HCT116 (cell line): ENCODE measurements at regions not wholly inside any gene's neighbourhood (a gene's known extent, or its start where the extent isn't known, plus 50 kb on each side); places are given as distances from the start of the nearest gene placed in this dataset.

Experiments used
- ATAC-seq: fragments of 200-7000 bp; cut with Tn5 transposase; 2 replicates; pipeline ENCODE4 v1.9.1; 2020; ENCODE audit warnings: mild to moderate bottlenecking, moderate library complexity
- BruUV-seq: library from RNA; stranded (reverse); fragments of 400-500 nt; replicated peaks from 2 replicates; lab custom pipeline; 2021; lab: Mats Ljungman, UMichigan
- CTCF ChIA-PET: fragments of 300-600 bp; sonication (Branson Sonifier 250); formaldehyde crosslinking; loops from one replicate; lab custom pipeline; 2021; ENCODE audit warnings: antibody characterized with exemption; lab: Charles Lee
- POLR2A ChIA-PET: fragments of 300-600, 350-600 bp; sonication (Branson Sonifier 250); formaldehyde crosslinking; loops from one replicate; lab custom pipeline; 2021; ENCODE audit warnings: antibody characterized with exemption; lab: Charles Lee
- RAD21 ChIA-PET, 2 experiments: fragments of 300-600 bp; sonication (Branson Sonifier 250); formaldehyde crosslinking; loops; one replicate each; lab custom pipeline; 2023; ENCODE audit warnings: low total read pairs in 2 of 2; ENCODE audit not compliant: uncharacterized antibody in 2 of 2, unreplicated experiment in 2 of 2, low non-redundant PET in 1 of 2; lab: Charles Lee
- DNase-seq: peaks from one replicate; pipeline ENCODE4 v3.0.0-alpha.2; 2010; ENCODE audit warnings: low read depth, low spot score
- H2AFZ ChIP-seq: fragments of 200-600 bp; shearing (Covaris generic), sonication (generic); 2 replicates; pipeline ENCODE4 v1.6.1; 2017; ENCODE audit warnings: low read depth, mixed run types, mixed read lengths, antibody characterized with exemption, low read length; ENCODE audit not compliant: poor library complexity, severe bottlenecking
- H3K27ac ChIP-seq: 2 replicates; pipeline ENCODE4 v1.5.1; 2012; ENCODE audit warnings: low read depth, low read length
- H3K27me3 ChIP-seq: fragments of 200-600 bp; sonication (generic); 2 replicates; pipeline ENCODE4 v1.6.1; 2016; ENCODE audit warnings: mixed run types, low read length, mixed read lengths; ENCODE audit not compliant: insufficient read depth
- H3K36me3 ChIP-seq, 2 experiments: fragments of 200-500 bp in 1 of 2; fragments of 200-600 bp in 1 of 2; sonication (Bioruptor generic) in 1 of 2; sonication (generic) in 1 of 2; 2 replicates each; pipeline versions ENCODE4 v1.5.1 to v1.6.1; 2014 to 2016; ENCODE audit warnings: low read length in 2 of 2, inconsistent platforms in 1 of 2, mixed read lengths in 1 of 2, mixed run types in 1 of 2; ENCODE audit not compliant: insufficient read depth in 2 of 2, control insufficient read depth in 1 of 2
- H3K4me1 ChIP-seq, 2 experiments: fragments of 200-600 bp in 1 of 2; sonication (generic) in 1 of 2; 2 replicates each; pipeline versions ENCODE4 v1.5.1 to v1.6.1; 2012 to 2017; ENCODE audit warnings: low read length in 2 of 2, inconsistent platforms in 1 of 2, mild to moderate bottlenecking in 1 of 2, mixed read lengths in 1 of 2, mixed run types in 1 of 2, moderate library complexity in 1 of 2; ENCODE audit not compliant: insufficient read depth in 2 of 2, control insufficient read depth in 1 of 2
- H3K4me2 ChIP-seq: fragments of 200-600 bp; sonication (generic); 2 replicates; pipeline ENCODE4 v1.6.1; 2017; ENCODE audit warnings: mixed run types, low read length, mixed read lengths
- H3K4me3 ChIP-seq, 2 experiments: fragments of 200-600 bp in 1 of 2; sonication (generic) in 1 of 2; replicated peaks in 1 of 2; 2 replicates each; pipeline ENCODE4 v1.5.1; 2011 to 2016; ENCODE audit warnings: low read length in 2 of 2, control low read depth in 1 of 2, low read depth in 1 of 2, mild to moderate bottlenecking in 1 of 2, mixed read lengths in 1 of 2, mixed run types in 1 of 2
- H3K79me2 ChIP-seq: fragments of 200-600 bp; sonication (generic); 2 replicates; pipeline ENCODE4 v1.6.1; 2017; ENCODE audit warnings: mild to moderate bottlenecking, mixed run types, low read length, moderate library complexity, mixed read lengths; ENCODE audit not compliant: insufficient read depth
- H3K9ac ChIP-seq: fragments of 200-600 bp; sonication (generic); 2 replicates; pipeline ENCODE4 v1.6.1; 2016; ENCODE audit warnings: low read length, mixed read lengths
- H3K9me2 ChIP-seq: fragments of 200-600 bp; sonication (generic), shearing (Covaris generic); 2 replicates; pipeline ENCODE4 v1.6.1; 2017; ENCODE audit warnings: mixed run types, mild to moderate bottlenecking, moderate library complexity; ENCODE audit not compliant: insufficient read depth
- H3K9me3 ChIP-seq, 2 experiments: fragments of 200-500 bp in 1 of 2; fragments of 200-600 bp in 1 of 2; sonication (Bioruptor generic) in 1 of 2; sonication (generic) in 1 of 2; 2 replicates each; pipeline ENCODE4 v1.6.1; 2014 to 2017; ENCODE audit warnings: low read length in 2 of 2, mixed read lengths in 2 of 2, inconsistent platforms in 1 of 2, low read depth in 1 of 2, mild to moderate bottlenecking in 1 of 2, mixed run types in 1 of 2, moderate library complexity in 1 of 2; ENCODE audit not compliant: control insufficient read depth in 1 of 2, insufficient read depth in 1 of 2
- H4K20me1 ChIP-seq: fragments of 200-600 bp; sonication (generic), shearing (Covaris generic); 2 replicates; pipeline ENCODE4 v1.6.1; 2017; ENCODE audit warnings: mixed run types, mild to moderate bottlenecking, moderate library complexity; ENCODE audit not compliant: insufficient read depth
- CBX3 ChIP-seq: IDR thresholded peaks from 2 replicates; pipeline ENCODE4 v1.6.1; 2012; ENCODE audit warnings: low read depth
- CEBPB ChIP-seq: IDR thresholded peaks from 2 replicates; pipeline ENCODE4 v1.6.1; 2012; ENCODE audit warnings: low read depth
- EGR1 ChIP-seq: IDR thresholded peaks from 2 replicates; pipeline ENCODE4 v1.6.1; 2012; ENCODE audit warnings: low read depth
- ELF1 ChIP-seq: IDR thresholded peaks from 2 replicates; pipeline ENCODE4 v1.6.1; 2012; ENCODE audit warnings: low read depth, borderline replicate concordance
- EZH2 ChIP-seq: fragments of 200-600 bp; sonication (generic); IDR thresholded peaks from 2 replicates; pipeline ENCODE4 v1.6.1; 2017; ENCODE audit warnings: antibody characterized with exemption, mixed run types
- EZH2phosphoT487 ChIP-seq: fragments of 200-600 bp; IDR thresholded peaks from 2 replicates; pipeline ENCODE4 v1.6.1; 2018; ENCODE audit warnings: antibody characterized with exemption, borderline replicate concordance
- FOSL1 ChIP-seq: IDR thresholded peaks from 2 replicates; pipeline ENCODE4 v1.6.1; 2012; ENCODE audit warnings: low read depth
- POLR2AphosphoS5 ChIP-seq: IDR thresholded peaks from 2 replicates; pipeline ENCODE4 v1.6.1; 2011; ENCODE audit warnings: mild to moderate bottlenecking, low read depth, low read length, moderate library complexity
- RAD21 ChIP-seq: IDR thresholded peaks from 2 replicates; pipeline ENCODE4 v1.6.1; 2012; ENCODE audit warnings: low read depth, mild to moderate bottlenecking
- SIN3A ChIP-seq: IDR thresholded peaks from 2 replicates; pipeline ENCODE4 v1.6.1; 2012; ENCODE audit warnings: low read depth
- SP1 ChIP-seq: IDR thresholded peaks from 2 replicates; pipeline ENCODE4 v1.6.1; 2012; ENCODE audit warnings: low read depth
- SRF ChIP-seq: IDR thresholded peaks from 2 replicates; pipeline ENCODE4 v1.6.1; 2012; ENCODE audit warnings: low read depth
- YY1 ChIP-seq: IDR thresholded peaks from 2 replicates; pipeline ENCODE4 v1.6.1; 2011; ENCODE audit warnings: low read length, low read depth, moderate library complexity, mild to moderate bottlenecking; ENCODE audit not compliant: insufficient replicate concordance; ENCODE audit errors: extremely low read depth
- intact Hi-C: fragments of 100-400 bp; cut with micrococcal nuclease; formaldehyde crosslinking; loops from 2 replicates; pipeline ENCODE4 v1.10.0; 2022
- TF ChIP-seq, protein P1 (sequence below), 3 experiments: fragments of 200-600 bp in 1 of 3; sonication (generic) in 1 of 3; IDR thresholded peaks in 2 of 3; conservative IDR thresholded peaks in 1 of 3; 2 replicates each; pipeline ENCODE4 v1.5.1; 2012 to 2017; ENCODE audit warnings: low read depth in 2 of 3, low read length in 2 of 3, antibody characterized with exemption in 1 of 3, borderline replicate concordance in 1 of 3, control low read depth in 1 of 3, mild to moderate bottlenecking in 1 of 3, mixed read lengths in 1 of 3, mixed run types in 1 of 3, moderate library complexity in 1 of 3; ENCODE audit not compliant: insufficient read depth in 1 of 3
- TF ChIP-seq, protein P2 (sequence below): IDR thresholded peaks from 2 replicates; pipeline ENCODE4 v1.6.1; 2012

DNA sequence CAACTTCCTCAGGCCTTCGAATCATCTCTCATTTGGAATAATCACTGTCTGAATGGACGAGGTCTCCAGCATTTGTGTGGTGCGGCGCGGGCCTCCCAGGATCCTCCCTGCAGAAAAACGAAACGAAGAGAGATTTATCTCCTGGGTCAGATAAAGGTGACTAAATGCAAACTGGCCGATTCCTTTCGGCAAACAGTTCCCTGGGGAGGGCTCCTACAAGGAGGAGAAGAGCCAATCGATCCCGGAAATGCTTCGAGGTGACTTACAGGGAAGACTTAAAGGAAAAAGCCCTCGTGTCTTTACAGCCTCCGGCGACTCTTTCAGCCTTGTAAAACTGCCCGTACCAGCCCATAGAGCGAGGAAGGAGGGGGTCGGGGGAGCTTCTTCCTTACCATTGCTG, 126.5 kb downstream of the MIAT start (continued):
- TF ChIP-seq SIN3A = no peak
- no peak for TF ChIP-seq YY1
- TF ChIP-seq, all 23 proteins: peak for 0

DNA sequence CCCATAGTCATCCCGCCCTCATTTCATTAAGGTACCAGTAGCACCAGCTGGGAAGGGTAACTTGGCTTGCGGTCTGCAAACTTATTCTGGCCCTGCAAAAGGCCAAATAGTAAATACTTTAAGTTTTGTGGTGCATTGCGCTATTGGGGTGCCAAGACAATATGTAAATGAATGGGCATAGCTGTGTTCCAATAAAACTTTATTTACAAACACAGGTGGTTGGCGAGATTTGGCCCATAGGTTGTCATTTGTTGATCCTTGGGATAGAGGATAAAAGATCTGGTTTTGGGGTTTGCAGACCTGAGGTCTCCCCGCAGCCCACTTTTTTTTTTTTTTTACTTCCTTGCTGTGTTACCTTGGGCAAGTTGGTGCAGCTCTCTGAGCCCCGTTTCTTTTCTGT, 127.4 kb downstream of the MIAT start:
- H3K9me3 ChIP-seq = no peaks in the 10 kb centered on the region; a peak in 1 of 4 replicates
- no TSS peak for BruUV-seq
- no peaks in the 10 kb centered on the region for H3K79me2 ChIP-seq
- no peaks in the 10 kb centered on the region for H3K4me1 ChIP-seq
- TF ChIP-seq ELF1 (no peak), RAD21 (no peak), EGR1 (no peak), CBX3 (no peak), EZH2 (no peak), POLR2AphosphoS5 (no peak), CEBPB (no peak), EZH2phosphoT487 (no peak), FOSL1 (no peak), SP1 (no peak), SRF (no peak)
- TF ChIP-seq, protein P1, sequence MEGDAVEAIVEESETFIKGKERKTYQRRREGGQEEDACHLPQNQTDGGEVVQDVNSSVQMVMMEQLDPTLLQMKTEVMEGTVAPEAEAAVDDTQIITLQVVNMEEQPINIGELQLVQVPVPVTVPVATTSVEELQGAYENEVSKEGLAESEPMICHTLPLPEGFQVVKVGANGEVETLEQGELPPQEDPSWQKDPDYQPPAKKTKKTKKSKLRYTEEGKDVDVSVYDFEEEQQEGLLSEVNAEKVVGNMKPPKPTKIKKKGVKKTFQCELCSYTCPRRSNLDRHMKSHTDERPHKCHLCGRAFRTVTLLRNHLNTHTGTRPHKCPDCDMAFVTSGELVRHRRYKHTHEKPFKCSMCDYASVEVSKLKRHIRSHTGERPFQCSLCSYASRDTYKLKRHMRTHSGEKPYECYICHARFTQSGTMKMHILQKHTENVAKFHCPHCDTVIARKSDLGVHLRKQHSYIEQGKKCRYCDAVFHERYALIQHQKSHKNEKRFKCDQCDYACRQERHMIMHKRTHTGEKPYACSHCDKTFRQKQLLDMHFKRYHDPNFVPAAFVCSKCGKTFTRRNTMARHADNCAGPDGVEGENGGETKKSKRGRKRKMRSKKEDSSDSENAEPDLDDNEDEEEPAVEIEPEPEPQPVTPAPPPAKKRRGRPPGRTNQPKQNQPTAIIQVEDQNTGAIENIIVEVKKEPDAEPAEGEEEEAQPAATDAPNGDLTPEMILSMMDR (IDR thresholded peaks at IDR 0.05 in 2 of 3, conservative IDR thresholded peaks at IDR 0.05 in 1 of 3; ENCODE audit: borderline replicate concordance in 1 of 3, insufficient read depth in 1 of 3, low read depth in 2 of 3, low read length in 2 of 3) = no peak
- TF ChIP-seq, protein P2, sequence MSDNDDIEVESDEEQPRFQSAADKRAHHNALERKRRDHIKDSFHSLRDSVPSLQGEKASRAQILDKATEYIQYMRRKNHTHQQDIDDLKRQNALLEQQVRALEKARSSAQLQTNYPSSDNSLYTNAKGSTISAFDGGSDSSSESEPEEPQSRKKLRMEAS = no peak
- TF ChIP-seq, all 23 proteins: peak for 0
- ChIA-PET POLR2A (no interaction called here), RAD21 (no interaction called here), CTCF (no interaction called here)
- DNase-seq = no peak
- Histone ChIP-seq H3K36me3 (no peaks in the 10 kb centered on the region), H4K20me1 (no peaks in the 10 kb centered on the region), H3K4me2 (no peak overlapping the region), H3K27ac (no peak overlapping the region), H2AFZ (no peak overlapping the region), H3K9ac (no peak overlapping the region), H3K27me3 (no peaks in the 10 kb centered on the region), H3K4me3 (no peak overlapping the region), H3K9me2 (no peaks in the 10 kb centered on the region)
- intact Hi-C loops = no loop called here
- ATAC-seq = no peak
